OCI-M1 (cell line): ENCODE measurements at regions not wholly inside any gene's neighbourhood (a gene's known extent, or its start where the extent isn't known, plus 50 kb on each side); places are given as distances from the start of the nearest gene placed in this dataset.

Experiments
- DNase-seq: peaks from one replicate; lab custom pipeline; 2025; lab: John Stamatoyannopoulos, UW

DNA sequence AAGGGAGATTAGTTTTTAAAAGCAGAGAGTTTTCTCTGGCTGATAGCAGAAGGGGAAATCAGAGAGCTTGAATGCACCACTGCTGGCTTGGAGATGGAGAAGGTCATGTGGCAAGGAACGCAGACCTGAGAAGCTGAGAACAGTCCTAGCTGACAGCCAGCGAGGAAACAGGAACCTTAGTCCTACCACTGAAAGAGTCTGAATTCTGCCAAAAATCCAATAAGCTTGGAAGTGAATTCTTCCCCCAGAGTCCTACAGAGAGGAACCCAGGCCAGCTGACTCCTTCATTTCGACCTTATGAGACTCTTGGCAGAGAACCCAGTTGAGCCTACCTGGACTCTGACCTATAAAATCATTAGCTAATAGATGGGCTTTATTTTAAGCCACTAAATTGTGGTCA is 371.9 kb upstream of the TNP1 start:
- peak; percentile 24 for DNase-seq

GRCh38 chr2:217231212-217231611 is 371.3 kb upstream of the TNP1 start:
- no peak for DNase-seq

DNA sequence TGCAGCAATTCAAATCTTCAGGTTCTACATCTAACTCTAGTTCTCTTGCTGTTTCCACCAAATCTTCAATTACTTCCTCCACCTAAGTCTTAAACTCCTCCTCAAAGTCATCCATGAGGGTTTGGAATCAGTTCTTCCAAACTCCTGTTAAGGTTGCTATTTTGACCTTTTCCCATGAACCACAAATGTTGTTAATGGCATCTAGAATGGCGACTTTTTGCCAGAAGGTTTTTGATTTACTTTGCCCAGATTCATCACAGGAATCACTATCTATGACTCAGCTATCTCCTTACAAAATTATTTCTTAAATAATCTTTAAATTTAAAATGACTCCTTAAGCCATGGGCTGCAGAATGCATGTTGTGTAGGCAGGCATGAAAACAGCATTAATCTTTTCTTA is 368.9 kb upstream of the TNP1 start:
- no peak for DNase-seq

GRCh38 chr2:217227794-217228193 is 367.9 kb upstream of the TNP1 start:
- DNase-seq, result no peak

DNA sequence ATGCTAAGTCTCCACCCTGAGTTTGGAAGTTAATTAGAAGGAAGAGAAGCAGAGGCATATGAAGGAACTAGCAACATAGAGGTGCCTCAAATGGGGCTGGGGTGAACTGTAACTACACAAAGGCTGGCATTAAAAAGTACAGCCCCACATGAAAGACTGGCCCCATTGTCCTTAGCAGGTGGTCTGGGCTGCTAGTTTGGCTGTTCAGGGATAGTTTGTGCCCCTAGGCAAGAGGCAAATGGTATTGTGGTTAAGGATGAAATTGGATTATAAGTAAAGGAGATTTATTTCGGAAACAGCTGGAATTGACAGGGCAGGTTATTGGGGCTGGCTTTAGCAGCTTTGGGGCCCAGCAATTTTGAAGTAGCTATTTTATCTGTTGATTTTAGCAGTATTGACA is 365.7 kb upstream of the TNP1 start:
- DNase-seq, result no peak

GRCh38 chr2:217223222-217223930 is 363.5 kb upstream of the TNP1 start:
- peak; percentile 90 for DNase-seq

GRCh38 chr2:217222309-217222910 is 362.5 kb upstream of the TNP1 start:
- peak; percentile 94 for DNase-seq

DNA sequence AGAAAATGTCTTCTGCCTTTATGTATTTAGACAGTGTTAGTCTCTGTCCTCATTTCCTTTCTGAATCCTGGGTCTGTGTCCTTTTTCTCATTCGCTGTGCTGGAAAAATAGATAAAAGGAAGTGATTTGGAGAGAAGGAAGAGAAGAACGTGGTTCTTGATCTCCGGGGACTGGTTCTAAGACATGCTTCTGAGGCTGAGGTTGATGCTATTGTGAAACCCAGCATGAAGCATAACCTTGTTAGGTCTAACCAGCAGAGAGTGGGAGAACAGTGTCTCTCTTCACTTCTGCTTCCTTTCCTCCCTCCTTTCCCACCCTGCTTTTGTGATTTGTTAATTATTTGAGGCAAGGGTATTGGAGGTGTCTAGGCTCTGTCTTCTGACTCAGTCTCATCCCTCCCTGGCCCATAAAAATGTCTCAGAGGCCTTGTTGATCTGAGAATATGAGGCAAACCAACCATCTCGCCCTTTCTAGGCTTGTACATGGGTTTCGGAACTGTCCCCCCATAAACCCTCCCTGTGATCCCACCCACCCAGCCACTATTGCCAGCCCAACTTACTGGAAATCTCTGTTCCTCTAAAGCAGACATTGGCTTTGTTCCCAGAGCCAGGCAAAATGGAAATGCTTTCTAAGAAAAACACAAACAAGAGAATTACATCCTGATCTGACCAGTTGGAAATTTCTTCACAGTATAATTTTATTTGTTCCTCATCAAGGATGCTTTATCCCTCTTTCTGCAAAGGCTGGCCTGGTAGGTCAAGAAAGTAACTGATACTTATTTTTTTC is 360.6 kb upstream of the TNP1 start:
- peak; percentile 37 for DNase-seq

GRCh38 chr2:217219164-217219520 is 359.3 kb upstream of the TNP1 start:
- no peak for DNase-seq

DNA sequence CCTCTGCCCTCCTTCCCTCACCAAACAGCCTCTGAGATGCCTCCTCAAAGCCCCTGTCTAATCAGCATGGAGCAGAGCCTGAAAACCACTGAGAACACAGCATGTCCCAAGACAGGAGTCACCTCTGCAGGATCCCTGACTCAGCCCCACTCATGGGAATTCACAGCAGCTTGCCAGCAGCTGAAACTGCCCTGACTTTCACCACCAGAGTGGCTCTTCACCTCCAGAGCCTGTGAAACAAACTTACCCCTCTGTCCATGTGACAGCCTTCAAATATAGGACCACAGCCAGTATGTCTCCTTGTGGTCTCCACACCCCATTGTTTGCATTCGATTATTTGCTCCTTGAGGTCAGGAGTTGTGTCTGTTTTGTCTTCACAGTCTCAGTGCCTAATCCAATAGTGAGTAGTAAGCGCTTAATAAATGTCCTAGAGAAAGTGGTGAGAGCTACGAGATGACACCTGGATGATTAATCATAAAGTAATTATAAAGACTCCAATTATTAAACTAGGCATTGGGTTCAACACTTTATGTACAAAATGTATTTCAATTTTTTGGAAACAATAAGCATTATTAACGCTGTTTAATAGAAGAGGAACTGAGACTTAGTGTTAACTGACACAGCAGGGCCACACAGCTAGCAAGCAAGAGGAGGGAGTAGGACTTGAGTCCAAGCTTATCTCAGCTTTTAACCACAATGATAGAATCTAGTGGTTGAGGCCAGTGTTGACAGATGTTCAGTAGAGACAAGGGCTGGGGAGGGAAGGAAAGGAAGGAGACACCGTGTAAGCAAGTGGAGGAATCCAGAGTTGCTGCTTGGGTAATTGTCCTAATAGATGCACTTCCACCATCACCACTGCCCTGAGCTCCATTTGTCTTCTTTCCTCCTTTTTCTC is 358.7 kb upstream of the TNP1 start:
- DNase-seq, result peak; percentile 96

DNA sequence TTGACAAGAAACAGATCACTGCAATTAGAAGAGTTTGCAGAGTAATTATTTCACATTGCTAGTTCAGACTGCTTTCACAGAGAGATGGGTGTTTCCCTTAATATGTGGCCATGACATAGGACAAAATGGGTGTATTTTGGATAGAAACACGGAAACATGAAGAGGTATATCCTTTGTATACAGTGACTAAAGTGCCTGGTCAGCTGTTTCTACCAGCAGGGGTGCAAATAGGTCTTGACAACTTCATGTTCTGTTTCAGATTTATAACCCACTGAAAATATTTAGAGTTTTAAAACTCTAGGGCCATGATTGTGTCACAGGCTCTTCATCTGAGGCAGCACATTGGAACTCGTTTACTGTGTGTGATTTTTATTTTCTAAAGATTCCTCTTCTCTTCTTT is 357.1 kb upstream of the TNP1 start:
- DNase-seq, result peak; percentile 26

GRCh38 chr2:217216316-217216715 is 356.5 kb upstream of the TNP1 start:
- no peak for DNase-seq

GRCh38 chr2:217215877-217216276 is 356.0 kb upstream of the TNP1 start:
- DNase-seq, result no peak

- DNase-seq, result no peak
Observed at GRCh38 chr2:217208867-217209266, 349.0 kb upstream of the TNP1 start.

GRCh38 chr2:217207699-217208010 is 347.8 kb upstream of the TNP1 start:
- DNase-seq, result no peak

- DNase-seq, result no peak
Observed at GRCh38 chr2:217206907-217207698, 347.2 kb upstream of the TNP1 start.

DNA sequence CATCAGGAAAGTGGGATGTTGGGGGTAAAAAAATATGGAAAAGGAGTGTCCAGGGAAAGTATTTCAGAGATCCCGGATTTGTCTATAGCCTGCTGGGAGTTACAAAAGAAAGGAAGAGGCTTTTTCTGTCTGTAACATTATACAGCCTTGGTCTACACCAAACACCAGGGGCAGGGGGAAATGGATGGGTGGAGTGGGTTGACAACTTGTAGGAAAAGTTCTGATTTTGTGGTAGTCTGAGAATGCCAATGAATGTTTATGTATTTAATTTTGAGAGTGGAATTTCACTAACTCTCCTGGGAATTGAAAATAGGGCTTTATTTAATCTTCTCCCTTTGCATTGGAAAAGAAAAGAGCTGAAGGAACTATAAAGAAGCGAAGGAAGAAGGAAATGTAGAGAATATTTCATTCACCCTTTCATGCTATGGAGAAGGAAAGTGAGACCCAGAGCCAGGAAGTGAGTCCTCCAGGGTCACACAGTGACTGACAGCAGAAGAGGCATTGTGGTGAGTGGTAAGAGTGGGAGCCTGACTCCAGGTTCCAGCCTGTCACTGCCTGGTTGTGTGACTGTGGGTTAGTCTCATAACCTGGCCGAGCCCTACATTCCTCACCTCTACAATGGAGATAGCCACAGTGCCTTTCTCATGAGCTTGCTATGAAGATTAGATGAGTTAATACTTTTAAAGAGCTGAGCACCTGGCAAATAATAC is 346.3 kb upstream of the TNP1 start:
- no peak for DNase-seq

GRCh38 chr2:217204358-217204757 is 344.5 kb upstream of the TNP1 start:
- no peak for DNase-seq

- no peak for DNase-seq
Observed at GRCh38 chr2:217203086-217203485, 343.2 kb upstream of the TNP1 start.

DNA sequence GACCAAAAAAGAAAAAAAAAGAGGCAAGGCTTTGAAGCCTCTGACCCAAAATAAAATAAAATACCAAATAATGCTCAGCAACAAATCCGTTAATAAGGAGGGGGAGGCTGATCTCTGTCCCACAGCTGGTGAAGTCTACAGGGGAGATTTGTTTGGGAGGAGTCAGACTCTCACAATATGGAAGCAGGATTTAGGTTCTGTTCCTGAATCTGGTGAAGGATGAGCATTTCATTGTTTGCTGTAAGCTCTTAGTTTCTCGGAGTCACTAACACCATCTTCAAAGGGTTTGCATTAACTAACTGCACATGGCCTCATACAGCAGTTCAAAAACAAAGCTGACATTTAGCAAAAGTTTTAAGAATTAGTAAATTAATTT is 339.4 kb upstream of the TNP1 start:
- no peak for DNase-seq
